ENCODE measurements at regions not wholly inside any gene's neighbourhood (a gene's known extent, or its start where the extent isn't known, plus 50 kb on each side); places are given as distances from the start of the nearest gene placed in this dataset.

DNA sequence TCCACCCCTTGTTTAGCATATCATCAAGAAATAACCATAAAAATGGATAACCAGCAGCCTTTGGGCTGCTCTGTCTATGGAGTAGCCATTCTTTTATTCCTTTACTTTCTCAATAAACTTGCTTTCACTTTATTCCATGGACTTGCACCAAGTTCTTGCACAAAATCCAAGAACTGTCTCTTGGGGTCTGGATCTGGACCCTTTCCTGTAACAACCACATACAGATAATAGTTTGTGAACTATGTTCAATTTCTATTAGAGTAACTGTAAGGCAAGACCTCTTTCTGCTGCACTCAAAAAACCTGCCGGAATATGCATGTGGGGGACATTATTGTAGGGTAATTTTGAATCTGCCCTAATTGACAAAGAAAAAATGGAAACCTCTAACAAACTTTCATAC is 66.9 kb upstream of the TMEM215 start:
- TF ChIP-seq, protein P1, sequence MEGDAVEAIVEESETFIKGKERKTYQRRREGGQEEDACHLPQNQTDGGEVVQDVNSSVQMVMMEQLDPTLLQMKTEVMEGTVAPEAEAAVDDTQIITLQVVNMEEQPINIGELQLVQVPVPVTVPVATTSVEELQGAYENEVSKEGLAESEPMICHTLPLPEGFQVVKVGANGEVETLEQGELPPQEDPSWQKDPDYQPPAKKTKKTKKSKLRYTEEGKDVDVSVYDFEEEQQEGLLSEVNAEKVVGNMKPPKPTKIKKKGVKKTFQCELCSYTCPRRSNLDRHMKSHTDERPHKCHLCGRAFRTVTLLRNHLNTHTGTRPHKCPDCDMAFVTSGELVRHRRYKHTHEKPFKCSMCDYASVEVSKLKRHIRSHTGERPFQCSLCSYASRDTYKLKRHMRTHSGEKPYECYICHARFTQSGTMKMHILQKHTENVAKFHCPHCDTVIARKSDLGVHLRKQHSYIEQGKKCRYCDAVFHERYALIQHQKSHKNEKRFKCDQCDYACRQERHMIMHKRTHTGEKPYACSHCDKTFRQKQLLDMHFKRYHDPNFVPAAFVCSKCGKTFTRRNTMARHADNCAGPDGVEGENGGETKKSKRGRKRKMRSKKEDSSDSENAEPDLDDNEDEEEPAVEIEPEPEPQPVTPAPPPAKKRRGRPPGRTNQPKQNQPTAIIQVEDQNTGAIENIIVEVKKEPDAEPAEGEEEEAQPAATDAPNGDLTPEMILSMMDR (conservative IDR thresholded peaks at IDR 0.05): no peak
- no peak for TF ChIP-seq EZH2 (IDR thresholded peaks at IDR 0.05; ENCODE audit: low read depth)

Data from PC-9 (cell line).